Activated CD8-positive, alpha-beta T cell treated with anti-CD3 and anti-CD28 coated beads for 36 hours (primary cell): ENCODE measurements at regions not wholly inside any gene's neighbourhood (a gene's known extent, or its start where the extent isn't known, plus 50 kb on each side); places are given as distances from the start of the nearest gene placed in this dataset.

Source experiments
- ATAC-seq: fragments of 200-7000 bp; cut with Tn5 transposase; one replicate; pipeline ENCODE4 v1.10.0; 2021; ENCODE audit warnings: mild to moderate bottlenecking, moderate library complexity
- CTCF ChIA-PET: fragments of 350-600 bp; sonication (Branson Sonifier 250); formaldehyde crosslinking; loops from one replicate; lab custom pipeline; 2021; ENCODE audit warnings: antibody characterized with exemption; lab: Charles Lee
- POLR2A ChIA-PET: fragments of 350-600 bp; sonication (Branson Sonifier 250); formaldehyde crosslinking; loops from one replicate; lab custom pipeline; 2021; ENCODE audit warnings: antibody characterized with exemption; lab: Charles Lee
- DNase-seq: peaks from one replicate; pipeline ENCODE4 v3.0.0-alpha.2; 2020
- H3K27ac Mint-ChIP-seq: one replicate; pipeline ENCODE4 v1.8.0; 2021; ENCODE audit warnings: mild to moderate bottlenecking, mixed read lengths
- H3K27me3 Mint-ChIP-seq: one replicate; pipeline ENCODE4 v1.8.0; 2021; ENCODE audit warnings: mixed read lengths
- H3K36me3 Mint-ChIP-seq: one replicate; pipeline ENCODE4 v1.8.0; 2021; ENCODE audit warnings: low read depth, mixed read lengths
- H3K4me1 Mint-ChIP-seq: one replicate; pipeline ENCODE4 v1.8.0; 2021; ENCODE audit warnings: low read depth, mixed read lengths
- H3K4me3 Mint-ChIP-seq: one replicate; pipeline ENCODE4 v1.8.0; 2021; ENCODE audit warnings: mild to moderate bottlenecking, moderate library complexity, mixed read lengths
- H3K9me3 Mint-ChIP-seq: one replicate; pipeline ENCODE4 v1.8.0; 2021; ENCODE audit warnings: mixed read lengths
- CTCF ChIP-seq: fragments of 200-600 bp; IDR thresholded peaks from one replicate; pipeline ENCODE4 v1.8.0; 2022; ENCODE audit warnings: antibody characterized with exemption, mild to moderate bottlenecking
- intact Hi-C: fragments of 100-400 bp; cut with micrococcal nuclease; formaldehyde crosslinking; loops from one replicate; pipeline ENCODE4 v1.10.0; 2022

GRCh38 chr11:92709329-92709728, 260.1 kb upstream of the MTNR1B start:
- H3K4me1 Mint-ChIP-seq = no peaks in the 10 kb centered on the region
- TF ChIP-seq CTCF = no peak
- ATAC-seq = no peak
- no peaks in the 10 kb centered on the region for H3K27me3 Mint-ChIP-seq
- intact Hi-C loops = no loop called here
- POLR2A ChIA-PET = no interaction called here
- no peaks in the 10 kb centered on the region for H3K9me3 Mint-ChIP-seq
- no peak overlapping the region for H3K4me3 Mint-ChIP-seq
- CTCF ChIA-PET = no interaction called here
- H3K36me3 Mint-ChIP-seq = no peaks in the 10 kb centered on the region
- DNase-seq = no peak
- H3K27ac Mint-ChIP-seq = no peak overlapping the region

GRCh38 chr11:92711926-92712325, 257.5 kb upstream of the MTNR1B start:
- no peaks in the 10 kb centered on the region for H3K4me1 Mint-ChIP-seq
- no peaks in the 10 kb centered on the region for H3K9me3 Mint-ChIP-seq
- ChIA-PET CTCF (no interaction called here), POLR2A (no interaction called here)
- H3K36me3 Mint-ChIP-seq = no peaks in the 10 kb centered on the region
- no peak for DNase-seq
- ATAC-seq = no peak
- TF ChIP-seq CTCF = no peak
- H3K4me3 Mint-ChIP-seq = no peak overlapping the region
- intact Hi-C loops = no loop called here
- no peak overlapping the region for H3K27ac Mint-ChIP-seq
- H3K27me3 Mint-ChIP-seq = no peaks in the 10 kb centered on the region

- Mint-ChIP-seq H3K27me3 (no peaks in the 10 kb centered on the region), H3K27ac (no peak overlapping the region), H3K4me3 (no peak overlapping the region), H3K9me3 (no peaks in the 10 kb centered on the region), H3K4me1 (no peaks in the 10 kb centered on the region), H3K36me3 (no peaks in the 10 kb centered on the region)
- intact Hi-C loops = no loop called here
- ChIA-PET CTCF (no interaction called here), POLR2A (no interaction called here)
- no peak for TF ChIP-seq CTCF
- DNase-seq (no peak), ATAC-seq (no peak)
Measured at GRCh38 chr11:92714111-92714510, 255.3 kb upstream of the MTNR1B start.

- H3K4me1 Mint-ChIP-seq = no peaks in the 10 kb centered on the region
- intact Hi-C loops = no loop called here
- DNase-seq (no peak), ATAC-seq (no peak)
- POLR2A ChIA-PET = no interaction called here
- H3K27me3 Mint-ChIP-seq = no peaks in the 10 kb centered on the region
- CTCF ChIA-PET = interaction anchor here (1.3 kb wide), 1 partner anchor 10 kb away, joined by 3 read pairs; no protein-coding TSS in a partner anchor
- H3K4me3 Mint-ChIP-seq = no peak overlapping the region
- TF ChIP-seq CTCF = no peak
- no peak overlapping the region for H3K27ac Mint-ChIP-seq
- no peaks in the 10 kb centered on the region for H3K36me3 Mint-ChIP-seq
- no peaks in the 10 kb centered on the region for H3K9me3 Mint-ChIP-seq
Measured at GRCh38 chr11:92717240-92717639, 252.2 kb upstream of the MTNR1B start.

- Mint-ChIP-seq H3K9me3 (peaks cover 8% of the 10 kb centered on the region), H3K36me3 (no peaks in the 10 kb centered on the region), H3K27ac (no peak overlapping the region), H3K27me3 (no peaks in the 10 kb centered on the region), H3K4me1 (no peaks in the 10 kb centered on the region), H3K4me3 (no peak overlapping the region)
- DNase-seq (no peak), ATAC-seq (no peak)
- intact Hi-C loops = no loop called here
- ChIA-PET POLR2A (no interaction called here), CTCF (no interaction called here)
- TF ChIP-seq CTCF = no peak
Measured at GRCh38 chr11:92720385-92720784, 249.1 kb upstream of the MTNR1B start.
